Mucosa of gallbladder (tissue), 1 donor: ENCODE measurements at regions not wholly inside any gene's neighbourhood (a gene's known extent, or its start where the extent isn't known, plus 50 kb on each side); places are given as distances from the start of the nearest gene placed in this dataset.
"Not testable (repeated sequence)": the region's sequence is repeated elsewhere in the genome, so short reads cannot be mapped to it uniquely, and the experiment has no call there.

Source experiments
- DNase-seq: peaks from one replicate; pipeline ENCODE4 v3.0.0-alpha.2; 2020; ENCODE audit warnings: low spot score
- donor health status: DM: no; HTN: no; CAD: no.

DNA sequence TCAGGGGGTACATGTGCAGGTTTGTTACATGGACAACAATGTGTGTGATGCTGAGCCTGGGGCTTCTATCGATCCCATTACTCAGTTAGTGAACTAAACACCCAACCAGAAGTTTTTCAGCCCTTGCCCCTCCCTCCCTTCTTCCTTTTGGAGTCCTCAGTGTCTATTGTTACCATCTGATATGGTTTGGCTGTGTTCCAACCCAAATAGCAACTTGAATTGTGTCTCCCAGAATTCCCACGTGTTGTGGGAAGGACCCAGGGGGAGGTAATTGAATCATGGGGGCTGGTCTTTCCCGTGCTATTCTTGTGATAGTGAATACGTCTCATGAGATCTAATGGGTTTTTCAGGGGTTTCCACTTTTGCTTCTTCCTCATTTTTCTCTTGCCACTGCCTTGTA lies 186.3 kb downstream of the AEBP2 start:
- DNase-seq: not testable (repeated sequence)

DNA sequence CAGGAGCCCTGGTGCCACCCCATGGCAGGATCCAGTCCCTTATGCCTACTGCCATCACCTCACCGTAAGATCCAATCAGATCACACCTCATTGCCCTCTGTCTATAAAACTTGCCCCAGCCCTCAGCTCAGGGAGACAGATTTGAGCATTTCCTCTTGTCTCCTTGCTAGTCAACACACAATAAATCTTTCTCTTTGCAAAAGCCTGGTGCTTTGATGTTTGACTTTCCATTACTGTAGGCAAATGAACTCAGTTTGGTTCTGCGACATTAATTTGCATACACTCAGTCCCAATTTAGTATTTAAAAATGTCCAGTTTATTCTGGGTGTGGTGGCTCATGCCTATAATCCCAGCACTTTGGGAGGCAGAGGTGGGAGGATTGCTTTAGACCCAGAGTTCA lies 188.4 kb downstream of the AEBP2 start:
- no peak for DNase-seq

DNA sequence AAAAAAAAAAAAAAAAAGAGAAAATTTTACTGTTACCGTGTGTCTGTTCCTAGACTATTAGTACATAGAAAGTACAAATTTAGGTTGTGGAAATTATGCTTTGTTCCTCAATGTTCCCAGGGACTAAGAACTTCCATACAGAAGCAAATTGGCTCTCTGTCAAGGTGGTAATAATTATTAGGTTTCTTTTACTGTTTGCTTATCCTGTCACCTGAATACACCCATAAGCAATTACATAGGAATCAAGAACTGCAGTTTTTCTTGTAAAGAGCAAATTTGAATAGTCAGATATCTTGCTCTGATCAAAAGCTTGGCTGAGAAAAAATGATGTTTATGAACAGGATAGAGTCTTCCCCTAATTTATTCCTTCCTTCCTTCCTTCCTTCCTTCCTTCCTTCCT lies 191.2 kb downstream of the AEBP2 start:
- DNase-seq: no peak

DNA sequence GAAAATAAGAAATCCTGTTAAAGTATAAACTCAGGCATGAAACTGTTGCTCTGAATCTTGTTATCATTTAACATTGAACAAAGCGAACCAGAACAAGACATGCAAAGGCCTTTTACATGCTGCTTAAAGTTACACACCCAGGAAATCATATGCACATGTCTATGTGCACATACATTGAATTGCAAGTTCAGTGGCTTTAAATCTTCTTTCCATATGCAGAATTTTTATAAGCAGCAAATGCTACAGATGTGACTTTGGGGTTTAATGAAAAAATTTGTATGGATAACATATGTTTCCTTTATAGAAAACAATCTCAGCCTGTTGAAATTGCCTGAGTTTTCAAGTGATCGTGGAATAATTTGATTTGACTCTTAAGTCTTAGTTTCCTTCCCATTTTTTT lies 193.9 kb downstream of the AEBP2 start:
- DNase-seq: no peak

DNA sequence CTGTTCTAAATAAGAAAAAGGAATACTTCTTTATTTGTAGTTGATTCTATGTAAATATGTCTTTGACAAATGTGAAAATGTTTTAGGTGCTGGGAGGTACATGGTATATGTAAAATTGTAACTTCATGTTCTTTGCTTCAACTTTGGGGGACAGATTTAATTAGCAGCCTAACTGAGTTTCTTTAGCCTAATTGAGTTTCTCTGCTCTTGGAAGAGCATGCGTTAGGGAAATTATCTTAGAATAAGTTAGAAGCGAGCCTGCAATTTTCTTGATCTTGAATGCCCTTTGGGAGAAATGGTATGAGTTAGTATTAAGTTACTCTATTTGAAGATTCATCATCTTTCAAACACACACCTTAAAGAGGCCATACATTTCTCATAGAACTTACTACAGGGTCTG lies 194.3 kb downstream of the AEBP2 start:
- no peak for DNase-seq

DNA sequence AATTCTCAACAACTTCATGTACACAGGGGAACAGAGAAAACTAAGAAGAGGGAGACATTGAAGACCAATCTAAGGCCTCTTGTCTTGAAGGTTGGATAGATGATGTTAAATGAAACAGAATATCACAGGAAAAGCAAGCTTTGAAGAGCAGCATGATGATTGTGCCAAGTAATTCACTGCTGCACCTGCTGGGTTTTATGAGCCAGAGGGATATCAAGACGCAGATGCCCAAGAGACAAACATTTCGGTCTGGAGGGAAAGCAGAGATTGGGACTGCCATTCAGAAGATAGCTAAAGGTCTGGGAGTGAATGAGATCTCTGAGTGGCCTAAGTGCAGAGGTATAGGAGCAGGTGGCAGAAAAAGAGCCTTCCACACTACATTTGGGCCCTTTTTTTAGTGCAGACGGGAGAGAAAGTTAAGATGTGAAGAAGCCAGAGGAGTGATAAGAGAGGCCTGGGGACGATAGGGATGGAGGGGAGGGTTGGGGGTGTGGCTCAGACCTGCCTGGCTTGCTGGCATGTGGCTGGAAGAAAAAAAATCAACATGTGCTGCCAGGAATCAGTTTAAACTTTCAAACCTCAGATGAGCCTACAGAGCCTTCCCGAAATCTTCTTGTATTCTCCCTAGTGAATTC lies 200.6 kb downstream of the AEBP2 start:
- no peak for DNase-seq

DNA sequence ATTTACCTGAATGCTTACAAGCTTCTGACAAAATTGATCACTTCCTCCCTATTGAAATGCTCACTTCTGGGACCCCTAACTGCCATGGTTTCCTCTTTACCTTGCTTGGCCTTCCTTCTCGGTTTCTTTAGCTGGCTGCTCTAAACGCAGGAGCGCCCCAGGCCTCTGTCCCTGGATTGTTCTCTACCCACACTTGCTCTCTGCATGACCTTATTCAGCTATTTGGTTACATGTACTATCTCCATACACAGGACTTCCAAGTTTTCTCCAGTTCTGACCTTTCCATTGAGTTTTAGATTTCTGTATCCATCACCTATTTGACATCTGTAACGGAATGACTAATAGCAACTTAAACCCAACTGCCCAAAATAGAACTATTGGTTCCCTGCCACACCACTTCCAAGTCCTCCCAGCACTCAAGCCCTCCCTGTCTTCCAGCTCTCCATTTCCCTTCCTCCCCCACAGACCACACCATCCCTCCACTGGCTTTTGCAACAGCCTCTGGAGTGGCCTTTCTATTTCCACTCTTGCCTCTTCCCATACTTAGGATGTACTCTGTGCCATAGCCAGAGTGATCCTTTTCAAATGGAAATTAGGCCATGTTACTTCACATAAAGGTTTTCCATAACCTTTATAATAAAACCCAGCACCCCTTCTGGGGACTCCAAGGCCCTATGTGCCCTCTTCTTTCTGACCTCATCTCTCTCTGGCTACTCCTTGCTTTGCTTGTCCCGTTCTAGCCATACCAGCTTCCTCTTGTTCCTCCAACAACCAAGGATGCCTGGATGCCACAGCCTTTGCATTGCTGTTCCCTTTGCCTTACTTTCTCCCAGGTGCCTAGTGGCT lies 202.2 kb downstream of the AEBP2 start:
- DNase-seq: no peak

DNA sequence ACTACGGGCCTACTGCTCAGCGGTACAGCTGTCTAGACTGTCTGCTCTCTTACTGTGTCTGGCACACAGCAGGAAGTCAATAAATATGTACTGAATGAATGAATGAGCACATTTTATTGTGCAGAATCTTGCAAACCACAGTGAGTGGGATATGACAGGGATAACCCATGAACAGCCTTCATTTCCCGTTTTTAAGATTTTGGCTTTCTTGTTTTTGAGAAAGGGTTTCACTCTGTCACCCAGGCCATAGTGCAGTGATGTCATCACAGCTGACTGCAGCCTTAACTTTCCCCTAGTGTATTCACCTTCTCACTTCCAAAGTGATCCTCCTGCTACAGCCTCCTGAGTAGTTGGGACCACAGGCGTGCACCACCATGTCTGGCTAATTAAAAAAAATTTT lies 203.1 kb downstream of the AEBP2 start:
- DNase-seq: no peak

DNA sequence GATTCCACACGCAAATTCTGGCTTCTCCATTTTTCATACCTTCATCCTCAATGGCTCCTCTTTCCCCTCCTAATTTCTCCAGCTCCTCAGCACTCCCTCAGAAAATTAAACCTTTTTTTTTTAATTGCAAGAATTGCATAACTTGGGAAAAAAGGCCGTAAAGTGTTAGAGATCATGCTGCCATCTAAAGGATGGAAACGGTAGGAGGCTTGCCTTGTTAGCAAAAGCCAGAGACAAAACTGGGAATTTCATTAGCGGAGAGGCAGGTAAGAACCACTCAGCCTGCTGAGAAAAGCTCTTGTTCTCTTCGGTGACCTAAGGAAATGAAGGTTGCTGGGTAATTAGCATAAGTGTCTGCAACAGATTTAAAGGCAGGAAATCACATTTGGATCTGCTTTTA lies 204.3 kb downstream of the AEBP2 start:
- no peak for DNase-seq

DNA sequence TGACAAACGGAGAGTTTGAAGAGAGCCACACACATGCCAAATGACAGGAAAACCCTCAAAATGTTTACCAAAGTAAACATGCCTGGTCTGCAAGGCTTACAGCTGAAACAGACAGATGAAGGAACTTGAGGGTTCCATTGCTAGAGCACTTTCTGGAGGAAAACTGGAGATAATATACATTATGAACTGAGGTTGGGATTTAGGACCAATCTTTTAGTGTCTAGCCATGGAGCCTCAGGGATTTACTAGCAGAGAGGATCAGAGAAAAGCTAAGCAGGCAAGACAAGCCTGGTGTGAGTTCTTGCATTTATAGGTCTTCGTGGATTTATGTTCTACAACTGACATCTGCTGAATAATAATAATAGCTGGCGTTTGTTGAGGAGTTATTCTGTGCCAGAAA lies 205.3 kb downstream of the AEBP2 start:
- no peak for DNase-seq

DNA sequence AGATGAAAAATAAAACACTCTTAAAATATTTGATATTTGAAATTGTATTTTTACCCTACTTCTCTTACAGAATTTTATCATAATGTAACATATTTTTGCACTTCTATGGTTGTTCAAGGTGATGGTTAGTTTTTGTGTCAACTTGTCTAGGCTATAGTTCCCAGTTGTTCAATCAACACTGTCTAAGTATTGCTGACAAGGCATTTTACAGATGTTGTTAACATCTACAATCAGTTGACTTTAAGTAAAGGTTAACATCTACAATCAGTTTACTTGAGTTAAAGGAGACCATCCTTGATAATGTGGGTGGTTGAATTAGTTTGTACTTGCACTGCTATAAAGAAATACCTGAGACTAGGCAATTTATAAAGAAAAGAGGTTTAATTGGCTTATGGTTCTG lies 206.5 kb downstream of the AEBP2 start:
- no peak for DNase-seq

DNA sequence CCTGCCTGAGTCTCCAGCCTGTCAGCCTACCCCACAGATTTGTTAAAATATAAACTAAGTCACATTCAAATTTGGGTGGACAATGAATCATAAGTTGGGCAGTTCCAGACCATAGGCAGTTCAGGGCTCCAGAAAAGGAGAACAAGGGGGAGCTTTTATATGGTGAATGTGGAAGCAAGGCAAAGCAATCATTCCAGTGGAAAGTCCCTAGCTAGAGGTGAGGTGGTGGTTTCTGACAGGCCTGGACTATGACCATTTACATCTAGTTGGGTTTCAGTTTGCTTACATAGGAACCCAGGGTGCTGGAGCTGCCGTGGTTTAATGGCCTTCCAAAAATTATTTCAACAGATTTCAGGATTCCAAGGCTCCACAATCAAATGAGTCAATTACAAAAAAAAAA lies 207.3 kb downstream of the AEBP2 start:
- no peak for DNase-seq

DNA sequence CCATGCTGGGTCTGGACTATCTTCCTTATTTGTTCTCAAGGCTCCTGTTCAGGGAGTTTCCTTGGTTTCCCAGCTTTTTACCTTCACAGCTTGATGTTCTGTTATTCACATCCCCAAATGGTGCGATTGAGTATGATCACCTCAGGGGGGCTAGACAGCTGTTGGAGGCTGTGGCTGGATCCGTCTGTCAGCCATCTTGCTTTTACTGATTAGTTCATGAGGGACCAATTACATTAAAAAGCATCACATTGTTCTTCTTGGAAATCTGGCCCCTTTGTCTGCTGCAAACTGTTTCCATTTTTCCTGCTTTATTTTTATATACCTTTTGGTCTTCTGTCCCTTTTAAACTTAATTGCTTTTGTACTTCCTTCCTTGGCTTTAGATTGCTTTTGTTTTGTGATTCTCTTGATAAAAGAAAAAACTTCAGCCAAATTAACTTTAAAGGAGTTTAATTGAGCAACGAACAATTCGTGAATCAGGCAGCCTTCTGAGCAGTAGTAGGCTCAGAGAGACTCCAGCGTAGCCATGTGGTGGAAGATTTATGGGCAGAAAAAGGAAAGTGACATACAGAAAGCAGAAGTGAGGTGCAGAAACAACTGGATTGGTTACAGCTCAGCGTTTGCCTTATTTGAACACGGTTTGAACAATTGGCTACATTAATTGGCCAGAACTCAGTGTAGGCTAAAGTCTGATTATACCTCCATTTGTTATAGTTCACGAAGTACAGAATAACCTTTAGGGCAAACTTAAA lies 208.7 kb downstream of the AEBP2 start:
- DNase-seq: no peak

DNA sequence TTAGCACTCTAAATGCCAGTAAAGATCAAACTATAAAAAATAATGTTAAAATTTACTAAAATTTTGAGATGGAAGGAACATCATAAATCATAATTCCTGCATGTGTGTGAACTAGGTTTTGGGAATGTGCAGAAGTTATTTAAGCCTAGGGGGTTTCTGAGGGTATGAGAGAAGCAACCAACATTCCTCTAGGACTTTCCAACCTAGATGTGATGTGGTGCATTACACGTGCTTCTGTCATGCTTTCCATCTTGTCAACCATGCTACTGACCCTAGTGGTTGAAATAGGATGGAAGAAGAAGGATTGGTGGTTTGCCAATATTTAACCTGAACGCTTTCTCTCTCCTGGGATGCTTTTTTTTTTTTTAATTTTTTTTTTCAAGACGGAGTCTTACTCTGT lies 209.3 kb downstream of the AEBP2 start:
- DNase-seq: no peak

DNA sequence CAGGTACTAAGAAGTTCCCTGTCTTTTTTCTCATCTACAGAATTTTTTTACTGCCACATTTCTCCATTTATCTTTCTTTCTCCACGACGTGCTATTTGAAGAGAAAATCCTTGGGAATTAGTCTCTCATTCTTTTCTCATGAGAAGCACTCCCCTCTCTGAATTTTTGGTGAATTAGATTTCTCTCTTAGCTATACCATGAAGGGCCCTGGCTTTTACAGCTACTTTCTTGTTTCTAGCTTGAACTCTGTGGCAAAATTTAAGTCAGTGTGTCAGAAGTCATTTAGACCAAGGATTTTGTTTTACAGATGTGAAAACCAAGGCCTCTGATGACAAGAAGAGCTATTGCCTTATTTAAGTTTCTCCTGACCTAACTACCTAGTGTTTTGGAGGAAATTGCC lies 213.1 kb downstream of the AEBP2 start:
- DNase-seq: no peak

DNA sequence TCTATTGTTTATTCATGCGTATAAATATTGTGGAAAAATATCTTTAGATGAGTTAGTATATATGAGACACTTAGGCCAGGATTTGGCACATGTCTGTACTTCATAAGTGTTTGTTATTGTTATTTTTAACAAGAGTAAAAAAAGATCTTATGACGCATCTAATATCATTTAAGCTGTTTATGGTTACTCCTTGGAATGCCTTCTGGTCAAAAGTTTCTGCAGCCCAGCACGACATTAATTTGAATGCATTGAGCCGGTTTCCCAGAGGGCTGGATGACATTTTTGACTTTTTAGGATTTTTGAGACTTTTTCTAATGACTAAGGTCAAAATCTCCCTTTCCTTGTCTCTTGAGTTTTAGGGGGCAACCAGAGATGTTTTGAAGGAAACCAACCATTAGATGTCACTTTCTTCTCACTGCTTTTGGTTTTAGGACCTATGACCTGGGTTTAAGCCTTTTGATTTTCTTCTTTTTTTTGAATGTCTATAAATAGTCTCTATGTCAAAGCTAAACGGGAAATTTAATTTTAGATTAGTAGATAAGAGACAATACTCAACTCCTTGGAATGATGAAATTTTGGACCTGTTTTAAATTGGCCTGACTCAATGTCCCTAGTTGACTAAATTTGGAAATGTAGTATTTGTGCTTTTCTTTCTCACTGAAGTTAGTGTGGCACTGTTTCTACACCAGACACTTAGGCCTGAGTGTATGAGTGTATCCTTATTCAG lies 215.5 kb downstream of the AEBP2 start:
- no peak for DNase-seq

DNA sequence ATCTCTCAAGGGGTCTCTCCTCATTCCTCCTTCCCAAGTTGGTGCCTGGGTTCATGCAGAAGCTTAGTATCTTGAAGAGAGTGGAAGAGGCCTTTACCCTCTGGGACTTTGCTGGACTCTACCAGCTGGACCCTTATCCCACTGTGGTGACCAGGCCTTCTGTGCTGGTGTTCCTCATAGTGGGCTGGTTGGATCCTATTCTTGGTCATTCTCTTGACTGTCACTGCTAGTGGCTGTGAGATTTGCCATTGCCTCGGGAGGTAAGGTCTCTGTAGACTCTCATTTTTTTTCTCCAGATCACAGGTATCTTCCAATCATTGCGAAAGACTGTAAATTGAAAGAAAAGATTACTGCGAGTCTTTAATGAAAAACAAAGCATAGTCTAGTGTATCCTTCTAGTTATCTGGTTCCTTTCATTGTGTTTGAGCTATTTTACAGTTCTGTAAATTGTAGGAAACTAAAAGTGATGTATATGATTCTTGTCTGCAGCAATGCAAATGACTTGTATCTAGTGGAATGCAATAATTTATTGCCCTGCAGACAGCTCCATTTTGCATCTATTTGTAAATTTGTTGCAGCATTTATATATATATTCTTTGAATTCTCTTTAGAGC lies 217.9 kb downstream of the AEBP2 start:
- no peak for DNase-seq

DNA sequence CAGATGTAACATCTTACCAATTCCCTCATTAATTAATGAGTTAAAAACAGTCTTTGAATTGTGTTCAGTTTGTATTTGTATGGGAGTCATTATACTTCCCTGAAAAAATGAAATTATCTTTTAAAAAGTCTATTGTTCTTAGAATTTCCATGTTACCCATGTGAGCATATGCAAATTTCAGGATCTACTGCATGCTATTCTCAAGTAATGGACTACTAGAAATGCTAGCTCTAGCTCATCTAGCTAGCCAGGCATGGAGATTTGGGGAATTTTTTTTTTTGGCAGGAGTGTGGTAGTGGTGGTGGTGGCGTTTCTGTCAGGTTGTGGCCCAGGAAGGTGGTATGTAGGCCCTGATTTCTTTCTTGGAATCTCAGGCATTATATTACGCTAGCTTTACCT lies 218.4 kb downstream of the AEBP2 start:
- DNase-seq: no peak

DNA sequence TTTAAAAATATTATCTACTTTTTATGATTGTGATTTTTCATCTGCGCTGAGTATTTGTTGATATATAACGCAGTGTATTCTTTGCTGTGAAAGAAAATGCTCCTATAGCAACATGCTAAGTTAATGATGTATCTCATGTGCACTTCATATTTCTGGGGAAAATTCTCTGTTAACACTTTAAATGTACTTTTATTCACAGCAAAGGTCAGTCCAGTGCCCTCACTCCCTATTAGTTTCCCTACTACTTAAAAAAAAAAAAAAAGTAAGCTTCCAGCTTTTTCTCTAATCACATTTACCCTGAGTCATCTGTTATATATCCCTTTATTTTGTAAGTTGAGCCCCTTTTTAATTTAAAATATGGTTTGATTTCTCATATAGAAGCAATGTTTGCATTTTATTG lies 219.8 kb downstream of the AEBP2 start:
- no peak for DNase-seq

DNA sequence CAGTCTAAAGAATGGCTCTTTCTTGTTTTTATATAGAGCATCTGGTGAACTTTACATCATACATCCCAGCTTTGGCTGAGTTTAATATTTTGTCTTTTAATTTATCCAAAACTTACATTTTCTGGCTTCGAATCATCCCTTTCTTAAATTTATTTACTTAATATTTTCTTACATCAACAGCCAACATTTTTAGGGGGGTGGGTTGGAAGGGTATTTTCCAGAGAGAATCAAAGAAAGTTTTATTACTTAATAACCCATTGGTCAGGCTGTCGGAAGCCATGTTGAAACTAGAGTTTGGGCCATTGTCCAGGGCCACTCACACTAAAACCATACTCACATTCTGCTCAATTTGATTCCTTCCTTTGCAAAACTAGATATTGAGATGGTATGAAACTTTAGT lies 220.2 kb downstream of the AEBP2 start:
- no peak for DNase-seq

DNA sequence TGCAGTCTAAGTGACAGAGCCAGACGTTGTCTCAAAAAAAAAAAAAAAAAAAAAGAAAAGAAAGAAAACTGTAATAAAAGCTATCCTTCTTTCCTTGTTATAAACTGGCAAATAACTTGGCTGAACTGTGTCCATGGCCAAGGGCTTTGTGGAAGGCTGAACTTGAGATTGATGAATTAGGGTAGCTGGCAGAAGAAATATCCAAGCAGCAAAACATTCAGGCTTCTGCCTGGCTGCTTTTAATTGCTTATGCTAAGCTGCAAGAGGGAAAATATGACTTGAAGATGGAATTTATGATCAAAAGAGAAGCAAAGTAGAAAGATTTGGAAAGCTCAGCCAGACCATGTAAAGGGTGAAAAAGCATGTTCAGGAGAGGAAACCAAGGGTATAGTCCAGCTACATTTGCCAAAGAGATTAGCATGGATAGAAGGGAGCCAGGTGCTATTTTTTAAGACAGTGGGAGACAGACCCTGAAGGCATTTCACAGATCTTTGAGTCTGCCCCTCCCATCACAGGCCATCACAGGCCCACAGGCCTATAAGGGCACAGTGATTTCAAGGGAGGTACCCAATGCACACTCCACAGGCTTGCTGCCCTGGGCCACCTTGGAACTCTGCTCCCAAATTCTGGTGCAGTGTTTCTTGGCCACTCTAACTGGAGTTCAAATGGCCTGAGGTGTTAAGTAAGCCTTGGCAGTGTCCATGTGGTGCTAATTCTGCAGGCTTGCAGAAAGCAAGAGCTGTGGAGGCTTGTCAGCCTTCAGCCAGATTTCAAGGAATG lies 226.0 kb downstream of the AEBP2 start:
- DNase-seq: no peak
